Hepatocyte (in vitro differentiated cells): ENCODE measurements at regions not wholly inside any gene's neighbourhood (a gene's known extent, or its start where the extent isn't known, plus 50 kb on each side); places are given as distances from the start of the nearest gene placed in this dataset.
"Not testable (repeated sequence)": the region's sequence is repeated elsewhere in the genome, so short reads cannot be mapped to it uniquely, and the experiment has no call there.

Experiments
- CTCF ChIP-seq: fragments of 200-600 bp; sonication (generic); IDR thresholded peaks from 2 replicates; pipeline ENCODE4 v1.5.1; 2016; ENCODE audit warnings: antibody characterized with exemption, mild to moderate bottlenecking; ENCODE audit not compliant: poor library complexity
- EZH2 ChIP-seq: fragments of 200-600 bp; sonication (generic); IDR thresholded peaks from 2 replicates; pipeline ENCODE4 v1.6.1; 2016; ENCODE audit warnings: antibody characterized with exemption, mild to moderate bottlenecking, borderline replicate concordance
- EZH2phosphoT487 ChIP-seq: fragments of 200-600 bp; sonication (generic); IDR thresholded peaks from one replicate; pipeline ENCODE4 v1.6.1; 2018; ENCODE audit warnings: antibody characterized with exemption, mild to moderate bottlenecking, low read depth, moderate library complexity; ENCODE audit not compliant: unreplicated experiment, severe bottlenecking

GRCh38 chr6:125653752-125654151, 95.7 kb upstream of the HEY2 start:
- TF ChIP-seq CTCF, EZH2, EZH2phosphoT487: not testable (repeated sequence)
